A549 (cell line): ENCODE measurements at regions not wholly inside any gene's neighbourhood (a gene's known extent, or its start where the extent isn't known, plus 50 kb on each side); places are given as distances from the start of the nearest gene placed in this dataset.

Experiments
- ATAC-seq, 2 experiments: fragments of 200-7000 bp in 1 of 2; fragments of >200 bp in 1 of 2; cut with Nextera tagmentation in 1 of 2; cut with Tn5 transposase in 1 of 2; 3 replicates each; pipeline versions ENCODE4 v1.8.0 to v1.9.1; 2018 to 2020; ENCODE audit warnings: mild to moderate bottlenecking in 1 of 2, moderate library complexity in 1 of 2
- CTCF ChIA-PET: fragments of 300-600 bp; sonication (Branson Sonifier 250); formaldehyde crosslinking; extraction: SDS; loops from one replicate; lab custom pipeline; 2021; ENCODE audit warnings: antibody characterized with exemption, inconsistent platforms; lab: Yijun Ruan, JAX
- POLR2A ChIA-PET: fragments of 350-600 bp; formaldehyde crosslinking; extraction: SDS; loops from one replicate; lab custom pipeline; 2021; ENCODE audit warnings: antibody characterized with exemption, inconsistent platforms; lab: Yijun Ruan, JAX
- DNase-seq, 2 experiments: peaks; one replicate each; pipeline versions ENCODE4 v3.0.0 to v3.0.0-alpha.2; 2011 to 2016; ENCODE audit warnings: low read depth in 1 of 2, low spot score in 1 of 2
- FAIRE-seq: peaks from 2 replicates; lab custom pipeline; 2011; peaks lifted over from hg19 to GRCh38; lab: Jason Lieb, UNC
- H3K27ac ChIP-seq, 2 experiments: fragments of >200 bp; sonication (Bioruptor Twin); formaldehyde crosslinking; 3 replicates each; pipeline ENCODE4 v1.5.1; 2016 to 2017
- H3K4me1 ChIP-seq: fragments of >200 bp; sonication (Bioruptor Twin); formaldehyde crosslinking; 3 replicates; pipeline ENCODE4 v1.6.1; 2016
- H3K4me2 ChIP-seq: fragments of >200 bp; sonication (Bioruptor Twin); formaldehyde crosslinking; 3 replicates; pipeline ENCODE4 v1.6.1; 2016
- H3K4me3 ChIP-seq: fragments of >200 bp; sonication (Bioruptor Twin); formaldehyde crosslinking; 3 replicates; pipeline ENCODE4 v1.5.1; 2016
- H3K9me3 ChIP-seq: fragments of >200 bp; sonication (Bioruptor Twin); formaldehyde crosslinking; 3 replicates; pipeline ENCODE4 v1.6.1; 2016
- BCL3 ChIP-seq: fragments of >200 bp; sonication (Bioruptor Twin); formaldehyde crosslinking; IDR thresholded peaks from 3 replicates; pipeline ENCODE4 v1.6.1; 2016
- BHLHE40 ChIP-seq: IDR thresholded peaks from 2 replicates; pipeline ENCODE4 v1.6.1; 2012; ENCODE audit warnings: low read depth, low read length, inconsistent platforms
- CHD4 ChIP-seq: fragments of 200-600 bp; sonication (generic); IDR thresholded peaks from 2 replicates; pipeline ENCODE4 v1.6.1; 2016; ENCODE audit warnings: antibody characterized with exemption, mild to moderate bottlenecking, borderline replicate concordance
- CTCF ChIP-seq: fragments of >200 bp; sonication (Bioruptor Twin); formaldehyde crosslinking; IDR thresholded peaks from 3 replicates; pipeline ENCODE4 v1.5.1; 2016
- E2F6 ChIP-seq: IDR thresholded peaks from 2 replicates; pipeline ENCODE4 v1.6.1; 2012; ENCODE audit warnings: low read depth, borderline replicate concordance
- EHMT2 ChIP-seq: fragments of 200-600 bp; sonication (generic); IDR thresholded peaks from 2 replicates; pipeline ENCODE4 v1.6.1; 2016; ENCODE audit warnings: antibody characterized with exemption, low read depth, mild to moderate bottlenecking, moderate library complexity
- ELK1 ChIP-seq: fragments of 150-350 bp; IDR thresholded peaks from 2 replicates; pipeline ENCODE4 v1.6.1; 2014; ENCODE audit warnings: low read depth, mild to moderate bottlenecking, low read length
- EP300 ChIP-seq, 2 experiments: fragments of >200 bp; sonication (Bioruptor Twin); formaldehyde crosslinking; IDR thresholded peaks; 2 replicates in 1 of 2; 3 replicates in 1 of 2; pipeline ENCODE4 v1.6.1; 2016 to 2017
- ESRRA ChIP-seq: fragments of 150-350 bp; IDR thresholded peaks from 2 replicates; pipeline ENCODE4 v1.6.1; 2014; ENCODE audit warnings: mild to moderate bottlenecking, low read length, borderline replicate concordance
- GATA3 ChIP-seq: IDR thresholded peaks from 2 replicates; pipeline ENCODE4 v1.6.1; 2012; ENCODE audit warnings: borderline replicate concordance
- HES2 ChIP-seq: fragments of >200 bp; sonication (Bioruptor Twin); formaldehyde crosslinking; IDR thresholded peaks from 2 replicates; pipeline ENCODE4 v1.6.1; 2016
- HOXA7 ChIP-seq: fragments of 250-450 bp; sonication (Bioruptor Pico); IDR thresholded peaks from 2 replicates; pipeline ENCODE4 v1.5.0; 2020; ENCODE audit warnings: mild to moderate bottlenecking, moderate library complexity
- HOXB13 ChIP-seq: fragments of 250-450 bp; sonication (Bioruptor Pico); IDR thresholded peaks from 2 replicates; pipeline ENCODE4 v1.5.0; 2020; ENCODE audit warnings: low read depth, mild to moderate bottlenecking, moderate library complexity
- HOXB5 ChIP-seq: fragments of 250-450 bp; sonication (Bioruptor Pico); IDR thresholded peaks from 2 replicates; pipeline ENCODE4 v1.5.0; 2020; ENCODE audit warnings: mild to moderate bottlenecking, moderate library complexity
- JUN ChIP-seq, 2 experiments: fragments of >200 bp; sonication (Bioruptor Twin); formaldehyde crosslinking; IDR thresholded peaks; 2 replicates in 1 of 2; 3 replicates in 1 of 2; pipeline ENCODE4 v1.6.1; 2016 to 2017
- NPAS2 ChIP-seq: fragments of 250-450 bp; sonication (Bioruptor Pico); IDR thresholded peaks from 2 replicates; pipeline ENCODE4 v1.8.0; 2022; ENCODE audit warnings: mild to moderate bottlenecking, moderate library complexity, borderline replicate concordance
- PHF8 ChIP-seq: fragments of 200-600 bp; sonication (generic); IDR thresholded peaks from 2 replicates; pipeline ENCODE4 v1.6.1; 2016; ENCODE audit warnings: low read depth, mild to moderate bottlenecking, antibody characterized with exemption, moderate library complexity, borderline replicate concordance
- POLR2A ChIP-seq: IDR thresholded peaks from 2 replicates; pipeline ENCODE4 v1.6.1; 2012; ENCODE audit warnings: mild to moderate bottlenecking, low read length
- RFX5 ChIP-seq: fragments of 450-650 bp; IDR thresholded peaks from 2 replicates; pipeline ENCODE4 v1.7.1; 2014; ENCODE audit warnings: antibody characterized with exemption, mild to moderate bottlenecking, moderate library complexity
- RNF2 ChIP-seq: fragments of 200-600 bp; sonication (generic); IDR thresholded peaks from 2 replicates; pipeline ENCODE4 v1.6.1; 2016; ENCODE audit warnings: low read depth, mild to moderate bottlenecking, antibody characterized with exemption, moderate library complexity, borderline replicate concordance
- SREBF2 ChIP-seq: fragments of 450-650 bp; IDR thresholded peaks from 2 replicates; pipeline ENCODE4 v1.6.1; 2014; ENCODE audit warnings: mild to moderate bottlenecking, moderate library complexity
- TFCP2L1 ChIP-seq: fragments of 250-450 bp; sonication (Bioruptor Pico); IDR thresholded peaks from 2 replicates; pipeline ENCODE4 v1.5.0; 2021; ENCODE audit warnings: mild to moderate bottlenecking
- ZC3H11A ChIP-seq: fragments of 450-650 bp; IDR thresholded peaks from 2 replicates; pipeline ENCODE4 v1.6.1; 2014; ENCODE audit warnings: antibody characterized with exemption, mild to moderate bottlenecking
- WGBS: methylation state at CpG from one replicate; pipeline ENCODE4 v1.1.6; 2017; ENCODE audit errors: missing lambda C conversion rate; 5-methylcytosine and 5-hydroxymethylcytosine counted together

- no peaks in the 10 kb centered on the region for H3K9me3 ChIP-seq
- no peak for TF ChIP-seq GATA3
- no peak for TF ChIP-seq SREBF2
- TF ChIP-seq EP300 (IDR thresholded peaks at IDR 0.05), result no peak
- TF ChIP-seq HES2, result no peak
- TF ChIP-seq POLR2A, result no peak
- TF ChIP-seq BCL3, result no peak
- TF ChIP-seq JUN (IDR thresholded peaks at IDR 0.05), result no peak
- no peak for TF ChIP-seq BHLHE40
- no peak for TF ChIP-seq RFX5
- no peak for TF ChIP-seq CHD4
- TF ChIP-seq TFCP2L1, result no peak
- no peak for TF ChIP-seq ZC3H11A
- no peak for TF ChIP-seq NPAS2 (CRISPR knock-in tag)
- TF ChIP-seq ELK1, result no peak
- no peak for TF ChIP-seq HOXA7 (CRISPR knock-in tag)
- TF ChIP-seq, all 56 proteins: peak for 0
- FAIRE-seq (no peak), DNase-seq (no peak), ATAC-seq (no peak)
- no peaks in the 10 kb centered on the region for H3K4me1 ChIP-seq
- WGBS, result 97% methylated on average over 5 of the region's 5 CpGs
- ChIA-PET CTCF (interaction anchor here (0.8 to 2.7 kb wide), 3 partner anchors 24 to 254 kb away, joined by 3 to 9 read pairs (median 3); partner anchors contain the start of gene RHOU), POLR2A (no interaction called here)
- no peak overlapping the region for H3K4me2 ChIP-seq
- H3K27ac ChIP-seq, result no peak overlapping the region
- H3K4me3 ChIP-seq, result no peak overlapping the region
These were observed 254.4 kb downstream of the RHOU start for GRCh38 chr1:228989676-228989991.

GRCh38 chr1:228989992-228990827, 254.9 kb downstream of the RHOU start:
- no peak overlapping the region for H3K4me2 ChIP-seq
- ATAC-seq (no peak), DNase-seq (no peak), FAIRE-seq (no peak)
- ChIA-PET POLR2A (no interaction called here), CTCF (interaction anchor here (0.8 to 2.7 kb wide), 3 partner anchors 24 to 255 kb away, joined by 3 to 9 read pairs (median 3); partner anchors contain the start of gene RHOU)
- no peak overlapping the region for H3K27ac ChIP-seq
- H3K4me1 ChIP-seq, result no peaks in the 10 kb centered on the region
- H3K4me3 ChIP-seq, result no peak overlapping the region
- 82% methylated on average over 10 of the region's 12 CpGs for WGBS
- no peaks in the 10 kb centered on the region for H3K9me3 ChIP-seq
- TF ChIP-seq CTCF, result no peak
- TF ChIP-seq E2F6, result no peak
- no peak for TF ChIP-seq HOXB13 (CRISPR knock-in tag)
- no peak for TF ChIP-seq ZC3H11A
- no peak for TF ChIP-seq PHF8
- TF ChIP-seq RNF2, result no peak
- TF ChIP-seq GATA3, result no peak
- no peak for TF ChIP-seq HOXB5 (CRISPR knock-in tag)
- TF ChIP-seq ESRRA, result no peak
- no peak for TF ChIP-seq HES2
- TF ChIP-seq EHMT2, result no peak
